ENCODE measurements at regions not wholly inside any gene's neighbourhood (a gene's known extent, or its start where the extent isn't known, plus 50 kb on each side); places are given as distances from the start of the nearest gene placed in this dataset.
"Not testable (repeated sequence)": the region's sequence is repeated elsewhere in the genome, so short reads cannot be mapped to it uniquely, and the experiment has no call there.

DNA sequence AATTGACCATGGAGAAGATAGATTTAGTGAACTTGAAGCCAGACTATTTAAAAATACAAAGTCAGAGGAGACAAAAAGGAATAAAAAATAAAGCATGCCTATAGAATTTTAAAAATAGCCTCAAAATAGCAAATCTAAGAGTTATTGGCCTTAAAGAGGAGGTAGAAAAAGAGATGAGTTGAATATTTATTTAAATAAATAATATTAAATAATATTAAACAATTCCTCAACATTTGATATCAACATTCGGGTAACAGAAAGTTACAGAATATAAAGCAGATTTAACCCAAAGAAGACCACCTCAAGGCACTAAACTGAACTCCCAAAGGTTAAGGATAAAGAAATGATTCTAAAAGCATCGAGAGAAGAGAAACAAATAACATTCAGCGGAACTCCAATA lies 1627.4 kb downstream of the SPATA31A7 start:
- TF ChIP-seq, protein P1, sequence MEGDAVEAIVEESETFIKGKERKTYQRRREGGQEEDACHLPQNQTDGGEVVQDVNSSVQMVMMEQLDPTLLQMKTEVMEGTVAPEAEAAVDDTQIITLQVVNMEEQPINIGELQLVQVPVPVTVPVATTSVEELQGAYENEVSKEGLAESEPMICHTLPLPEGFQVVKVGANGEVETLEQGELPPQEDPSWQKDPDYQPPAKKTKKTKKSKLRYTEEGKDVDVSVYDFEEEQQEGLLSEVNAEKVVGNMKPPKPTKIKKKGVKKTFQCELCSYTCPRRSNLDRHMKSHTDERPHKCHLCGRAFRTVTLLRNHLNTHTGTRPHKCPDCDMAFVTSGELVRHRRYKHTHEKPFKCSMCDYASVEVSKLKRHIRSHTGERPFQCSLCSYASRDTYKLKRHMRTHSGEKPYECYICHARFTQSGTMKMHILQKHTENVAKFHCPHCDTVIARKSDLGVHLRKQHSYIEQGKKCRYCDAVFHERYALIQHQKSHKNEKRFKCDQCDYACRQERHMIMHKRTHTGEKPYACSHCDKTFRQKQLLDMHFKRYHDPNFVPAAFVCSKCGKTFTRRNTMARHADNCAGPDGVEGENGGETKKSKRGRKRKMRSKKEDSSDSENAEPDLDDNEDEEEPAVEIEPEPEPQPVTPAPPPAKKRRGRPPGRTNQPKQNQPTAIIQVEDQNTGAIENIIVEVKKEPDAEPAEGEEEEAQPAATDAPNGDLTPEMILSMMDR (IDR thresholded peaks at IDR 0.05): not testable (repeated sequence)
- TF ChIP-seq POLR2A (IDR thresholded peaks at IDR 0.05): not testable (repeated sequence)
